Esophagus squamous epithelium (tissue), 5 donors: ENCODE measurements at regions not wholly inside any gene's neighbourhood (a gene's known extent, or its start where the extent isn't known, plus 50 kb on each side); places are given as distances from the start of the nearest gene placed in this dataset.

Experiments
- DNase-seq: peaks from one replicate; lab custom pipeline; 2025; lab: John Stamatoyannopoulos, UW
- H3K27ac ChIP-seq, 4 donors: fragments of 200-600 bp; sonication (generic); one replicate each; pipeline ENCODE4 v1.5.1; 2016 to 2019; ENCODE audit warnings: mild to moderate bottlenecking in 1 of 4
- H3K27me3 ChIP-seq, 4 donors: fragments of 200-600 bp; sonication (generic); 1 replicate in 3 of 4; 2 replicates in 1 of 4; pipeline versions ENCODE4 v1.5.1 to v1.6.0; 2017 to 2021; ENCODE audit warnings: antibody characterized with exemption in 1 of 4
- H3K36me3 ChIP-seq, 3 donors: fragments of 200-600 bp; sonication (generic); one replicate each; pipeline ENCODE4 v1.5.1; 2016 to 2019
- H3K4me1 ChIP-seq, 3 donors: fragments of 200-600 bp; sonication (generic); one replicate each; pipeline ENCODE4 v1.5.1; 2017 to 2019
- H3K4me3 ChIP-seq, 4 donors: fragments of 200-600 bp; sonication (generic); 1 replicate in 3 of 4; 2 replicates in 1 of 4; pipeline ENCODE4 v1.5.1; 2016 to 2019; ENCODE audit warnings: mild to moderate bottlenecking in 2 of 4, moderate library complexity in 1 of 4
- H3K9me3 ChIP-seq, 3 donors: fragments of 200-600 bp; sonication (generic); one replicate each; pipeline ENCODE4 v1.5.1; 2016 to 2019
- CTCF ChIP-seq, 6 experiments: fragments of 450-650 bp in 4 of 6; fragments of 200-600 bp in 2 of 6; sonication (generic) in 2 of 6; IDR thresholded peaks; one replicate each; pipeline ENCODE4 v1.5.1; 2016 to 2019; ENCODE audit warnings: antibody characterized with exemption in 6 of 6, mild to moderate bottlenecking in 4 of 6, moderate library complexity in 4 of 6
- POLR2A ChIP-seq, 4 donors: fragments of 450-650 bp; IDR thresholded peaks; one replicate each; pipeline ENCODE4 v1.6.1; 2017; ENCODE audit warnings: antibody characterized with exemption in 4 of 4, mild to moderate bottlenecking in 4 of 4, moderate library complexity in 3 of 4
- WGBS, 2 donors: methylation state at CpG; one replicate each; pipeline ENCODE4 v1.1.5; 2018; 5-methylcytosine and 5-hydroxymethylcytosine counted together
- intact Hi-C: fragments of 100-400 bp; cut with DNase I; formaldehyde crosslinking; loops from one replicate; pipeline ENCODE4 v1.15.0; 2022
- donor health status: DM: yes; HTN: yes; CAD: no.

DNA sequence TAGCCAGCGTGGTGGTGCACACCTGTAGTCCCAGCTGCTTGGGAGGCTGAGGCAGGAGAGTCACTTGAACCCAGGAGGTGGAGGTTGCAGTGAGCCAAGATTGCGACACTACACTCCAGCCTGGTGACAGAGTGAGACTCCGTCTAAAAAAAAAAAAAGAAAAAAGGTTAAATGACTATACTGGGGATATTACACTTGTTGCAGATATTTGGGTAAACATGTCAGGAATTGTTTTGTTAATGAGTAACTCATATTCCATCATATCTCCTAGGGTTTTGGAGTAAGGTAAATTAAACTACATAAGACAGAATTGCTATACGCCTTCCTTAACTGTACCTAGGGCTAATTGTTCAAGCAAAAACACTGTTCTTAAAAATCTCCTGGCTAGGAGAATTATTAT, 291.4 kb upstream of the IGFBP7 start:
- H3K27me3 ChIP-seq: no peaks in the 10 kb centered on the region
- H3K4me3 ChIP-seq: no peak overlapping the region
- no peaks in the 10 kb centered on the region for H3K36me3 ChIP-seq
- peaks cover 0 to 7% (median 0%) of the 10 kb centered on the region in 3 donors for H3K4me1 ChIP-seq
- no peaks in the 10 kb centered on the region for H3K9me3 ChIP-seq
- TF ChIP-seq POLR2A (IDR thresholded peaks at IDR 0.05) (no peak), CTCF (IDR thresholded peaks at IDR 0.05) (no peak)
- intact Hi-C loops: no loop called here
- no peak for DNase-seq
- no peak overlapping the region for H3K27ac ChIP-seq
- WGBS, 2 donors: 60 to 62% methylated on average over 3 to 4 of the region's 4 CpGs

GRCh38 chr4:57378766-57379165, 268.6 kb upstream of the IGFBP7 start:
- Histone ChIP-seq H3K36me3 (no peaks in the 10 kb centered on the region), H3K4me3 (no peak overlapping the region), H3K27ac (no peak overlapping the region), H3K27me3 (no peaks in the 10 kb centered on the region), H3K9me3 (no peaks in the 10 kb centered on the region), H3K4me1 (no peaks in the 10 kb centered on the region)
- intact Hi-C loops: no loop called here
- DNase-seq: no peak
- 76 to 86% methylated on average over 3 of the region's 3 CpGs for WGBS, 2 donors
- TF ChIP-seq POLR2A (IDR thresholded peaks at IDR 0.05): no peak
- TF ChIP-seq CTCF (IDR thresholded peaks at IDR 0.05): no peak

DNA sequence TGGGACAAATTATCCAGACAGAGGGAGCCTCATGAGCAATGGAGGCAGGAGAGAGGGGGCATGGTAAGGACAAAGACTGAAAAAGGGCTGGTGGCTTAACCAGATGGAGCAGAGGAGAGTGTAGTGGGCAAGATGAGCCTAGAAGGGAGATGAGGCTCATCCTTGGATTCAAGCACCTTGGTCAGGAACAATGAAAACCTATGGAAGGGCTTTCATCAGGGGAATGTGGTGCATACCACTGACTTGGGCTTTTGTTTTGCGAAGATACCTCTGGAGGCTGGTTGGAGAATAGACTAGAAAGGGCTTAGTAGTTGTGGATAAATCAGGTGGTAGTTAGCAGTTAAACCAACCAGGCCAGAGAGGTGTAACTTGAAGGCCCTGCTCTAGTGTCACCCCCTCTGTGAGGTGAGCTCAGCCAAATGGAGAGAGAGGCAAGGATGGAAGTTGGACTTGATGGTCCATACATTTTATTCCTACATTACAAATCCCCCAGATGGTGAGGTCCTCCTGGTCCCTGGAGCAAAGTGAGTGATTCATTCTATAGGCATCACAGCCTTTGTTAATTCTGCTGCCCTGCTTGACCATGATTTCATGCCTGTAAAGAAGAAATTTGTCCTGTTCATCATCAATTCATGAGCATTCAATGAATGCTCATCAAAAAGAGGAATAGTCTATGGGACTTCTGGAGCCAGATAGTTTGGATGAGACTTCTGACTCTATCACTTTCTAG, 264.8 kb upstream of the IGFBP7 start:
- WGBS, 2 donors: 75 to 92% methylated on average over 1 of the region's 1 CpG
- Histone ChIP-seq H3K4me3 (no peak overlapping the region), H3K4me1 (no peaks in the 10 kb centered on the region), H3K27ac (no peak overlapping the region), H3K27me3 (no peaks in the 10 kb centered on the region), H3K36me3 (no peaks in the 10 kb centered on the region), H3K9me3 (no peaks in the 10 kb centered on the region)
- no peak for DNase-seq
- intact Hi-C loops: no loop called here
- TF ChIP-seq POLR2A (IDR thresholded peaks at IDR 0.05) (no peak), CTCF (IDR thresholded peaks at IDR 0.05) (no peak)

DNA sequence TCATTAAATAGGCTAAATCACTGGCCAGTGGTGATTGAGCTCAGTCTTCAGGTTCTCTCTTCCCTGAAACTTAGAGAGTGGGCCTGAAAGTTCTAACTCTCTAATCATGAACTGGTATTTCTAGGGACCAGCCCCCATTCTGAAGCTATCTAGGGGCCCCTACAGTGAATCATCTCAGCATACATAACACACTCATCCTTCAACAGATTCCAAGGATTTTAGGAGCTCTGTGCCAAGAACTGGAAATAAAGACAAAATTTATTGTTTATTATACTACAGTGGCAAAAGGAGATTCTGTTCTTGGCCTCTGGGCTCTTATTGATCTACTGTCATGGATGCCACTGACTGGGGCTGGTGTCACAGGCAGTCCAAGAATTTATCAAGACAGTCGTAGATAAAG, 263.8 kb upstream of the IGFBP7 start:
- H3K4me3 ChIP-seq: no peak overlapping the region
- no peak overlapping the region for H3K27ac ChIP-seq
- DNase-seq: no peak
- no peaks in the 10 kb centered on the region for H3K9me3 ChIP-seq
- H3K4me1 ChIP-seq: no peaks in the 10 kb centered on the region
- H3K36me3 ChIP-seq: no peaks in the 10 kb centered on the region
- intact Hi-C loops: no loop called here
- TF ChIP-seq POLR2A (IDR thresholded peaks at IDR 0.05): no peak
- no peak for TF ChIP-seq CTCF (IDR thresholded peaks at IDR 0.05)
- no peaks in the 10 kb centered on the region for H3K27me3 ChIP-seq
- 61 to 94% methylated on average over 1 of the region's 1 CpG for WGBS, 2 donors

GRCh38 chr4:57371671-57372070, 261.5 kb upstream of the IGFBP7 start:
- H3K27ac ChIP-seq: no peak overlapping the region
- H3K36me3 ChIP-seq: no peaks in the 10 kb centered on the region
- intact Hi-C loops: no loop called here
- H3K27me3 ChIP-seq: no peaks in the 10 kb centered on the region
- H3K4me3 ChIP-seq: no peak overlapping the region
- DNase-seq: no peak
- WGBS, 2 donors: 85 to 96% methylated on average over 4 of the region's 4 CpGs
- TF ChIP-seq CTCF (IDR thresholded peaks at IDR 0.05): no peak
- no peak for TF ChIP-seq POLR2A (IDR thresholded peaks at IDR 0.05)
- H3K9me3 ChIP-seq: no peaks in the 10 kb centered on the region
- H3K4me1 ChIP-seq: no peaks in the 10 kb centered on the region
